AG08396 (cell line): ENCODE measurements at regions not wholly inside any gene's neighbourhood (a gene's known extent, or its start where the extent isn't known, plus 50 kb on each side); places are given as distances from the start of the nearest gene placed in this dataset.
A peak's percentile ranks its signal among the peaks of the same experiment; 100 is the strongest.

ENCODE experiments used
- DNase-seq: peaks from one replicate; pipeline ENCODE4 v3.0.0; 2012; ENCODE audit warnings: low spot score, mixed read lengths

DNA sequence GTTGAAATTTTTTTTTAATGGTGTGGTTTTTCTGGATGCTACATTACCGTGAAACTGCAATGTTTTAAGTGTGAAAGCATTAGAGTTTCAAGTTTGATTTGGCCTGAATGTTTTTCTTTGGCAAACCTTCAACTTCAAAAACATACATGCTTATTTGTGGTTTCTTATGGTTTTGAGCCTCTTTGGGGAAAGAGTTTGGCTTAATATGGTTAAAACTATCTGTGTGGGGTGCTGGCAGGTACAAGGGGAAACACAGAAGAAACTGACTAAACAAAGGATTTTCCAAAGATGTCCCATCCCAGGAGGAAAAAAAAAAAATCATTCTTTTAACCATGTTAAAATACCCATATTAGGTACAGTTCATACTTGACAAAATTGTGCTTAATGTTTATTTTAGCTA lies 121.1 kb downstream of the HGF start:
- DNase-seq: no peak

DNA sequence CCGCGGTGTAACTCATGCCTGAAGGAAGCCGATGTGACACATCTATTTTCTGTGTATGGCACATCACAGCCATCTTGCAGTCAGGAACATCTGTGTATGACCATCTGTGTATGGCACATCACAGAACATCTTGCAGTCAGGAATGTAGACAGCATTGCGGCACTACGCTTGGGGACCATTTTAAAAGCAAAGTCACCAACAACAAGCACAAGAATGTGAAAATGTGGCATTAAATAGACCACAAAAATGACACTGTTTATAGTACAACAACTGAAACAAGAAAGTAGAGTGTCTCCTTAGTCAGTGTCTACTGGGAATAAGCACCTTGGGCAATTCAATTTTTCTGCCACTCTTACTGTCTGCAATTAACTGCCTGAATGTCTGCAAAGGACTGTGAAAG lies 124.4 kb downstream of the HGF start:
- DNase-seq: no peak

GRCh38 chr7:81641873-81642272 lies 128.0 kb downstream of the HGF start:
- DNase-seq: no peak

- no peak for DNase-seq
These were observed 131.6 kb downstream of the HGF start for GRCh38 chr7:81638198-81638597.

GRCh38 chr7:81637534-81637933 lies 132.3 kb downstream of the HGF start:
- DNase-seq: no peak

- DNase-seq: no peak
These were observed 137.4 kb downstream of the HGF start for GRCh38 chr7:81632418-81632817.

DNA sequence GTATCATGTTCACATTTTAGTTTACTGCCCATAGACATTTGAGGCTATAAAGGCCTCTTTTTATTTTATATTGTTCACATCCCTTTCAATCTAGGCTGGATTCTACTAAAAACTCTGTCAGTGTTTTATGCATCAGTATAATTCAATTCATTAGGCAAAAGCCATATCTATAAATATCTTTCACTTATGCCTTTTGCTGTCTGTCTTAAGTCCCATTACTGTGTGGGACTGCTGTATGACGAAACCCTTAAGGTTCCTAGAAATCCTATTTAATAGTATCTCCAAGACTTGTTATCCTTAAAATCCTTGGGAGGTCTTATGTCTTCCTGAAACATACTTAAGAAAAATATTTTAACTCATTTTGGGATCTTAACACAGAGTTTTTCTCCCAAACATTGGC lies 139.2 kb downstream of the HGF start:
- DNase-seq: no peak

DNA sequence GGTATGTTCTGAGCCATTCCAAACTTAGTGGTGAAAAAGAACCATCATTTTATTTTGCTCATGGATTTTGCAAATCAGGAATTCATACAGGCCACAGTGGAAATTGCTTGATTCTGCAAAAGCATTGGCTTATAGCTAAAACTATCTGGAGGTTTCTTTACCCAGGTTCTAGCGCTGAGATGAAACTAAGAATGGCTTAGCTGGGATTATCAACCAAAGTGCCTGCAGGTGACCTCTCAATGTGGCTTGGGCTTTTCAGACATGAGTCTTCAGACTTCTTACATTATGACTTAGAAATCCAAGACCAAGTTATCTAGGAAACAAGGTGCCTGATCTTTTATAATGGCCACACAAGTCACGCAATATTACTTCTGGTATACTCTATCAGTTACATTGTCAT lies 140.1 kb downstream of the HGF start:
- no peak for DNase-seq

DNA sequence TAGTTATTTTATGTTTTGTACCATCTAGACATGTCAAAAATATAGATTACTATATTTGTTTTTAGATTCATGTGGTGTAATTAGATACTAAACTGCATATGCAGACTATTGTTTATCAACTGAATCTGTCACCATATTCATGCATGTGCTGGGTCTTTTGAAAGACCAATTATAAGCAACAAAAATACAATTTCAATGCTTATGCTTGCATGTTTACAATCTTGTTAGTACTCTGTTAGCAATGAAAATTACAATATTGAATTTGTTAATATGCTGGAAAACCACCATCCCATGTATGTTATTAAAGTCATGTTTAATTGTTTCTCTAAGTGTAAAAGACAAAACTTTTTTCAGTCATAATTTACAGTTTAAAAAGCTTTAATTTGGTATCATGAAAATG lies 140.9 kb downstream of the HGF start:
- DNase-seq: no peak

DNA sequence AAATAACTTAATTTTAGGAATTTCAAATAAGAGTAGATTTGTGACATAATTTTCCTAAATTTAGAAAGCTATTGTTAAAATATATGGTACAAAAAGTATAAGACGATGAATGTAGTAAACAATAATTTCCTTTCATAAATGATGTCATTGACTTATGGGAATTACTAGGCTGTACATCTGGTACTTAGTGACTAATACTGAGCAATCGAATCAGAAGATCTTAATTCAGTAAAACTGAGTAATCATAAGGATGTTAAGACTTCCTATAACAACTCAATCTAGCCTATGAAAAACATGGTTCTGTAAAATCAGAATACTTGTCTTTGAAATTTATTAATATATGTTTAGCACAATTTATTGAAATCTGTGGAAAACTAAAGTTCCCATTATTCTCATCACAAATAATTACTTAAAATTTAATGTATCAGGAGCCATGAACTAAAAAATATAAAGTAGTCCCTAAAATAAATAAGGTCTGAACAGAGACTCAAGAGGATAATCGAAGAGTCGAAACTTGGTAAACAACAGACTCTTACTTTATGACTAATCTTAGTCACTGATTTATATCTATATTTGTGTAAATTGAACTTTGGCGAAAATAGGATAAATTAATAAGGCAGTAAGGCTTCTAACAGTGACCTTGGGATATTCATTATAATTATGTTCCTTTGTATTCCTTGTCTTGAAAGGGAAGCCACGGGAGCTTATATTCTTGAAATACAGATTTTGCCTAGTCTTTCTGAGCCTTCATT lies 142.1 kb downstream of the HGF start:
- no peak for DNase-seq

DNA sequence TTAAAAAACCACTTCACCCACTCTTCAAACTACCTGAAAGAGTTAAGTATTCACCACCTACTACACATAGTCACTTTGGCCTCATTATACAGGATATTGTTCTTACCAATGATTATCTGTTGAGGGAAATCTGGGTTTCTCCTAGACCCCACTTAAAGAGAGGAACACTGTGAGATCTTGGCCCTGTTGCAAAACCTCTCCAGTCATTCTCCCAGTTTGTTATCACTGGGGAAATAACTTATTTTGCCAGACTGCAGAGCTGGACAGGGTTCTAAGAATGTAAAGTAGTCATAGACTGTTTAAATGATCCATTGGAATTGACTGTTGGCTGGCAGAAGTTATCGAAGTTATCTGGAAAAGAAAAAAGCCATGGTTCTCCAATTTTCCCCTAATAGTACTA lies 143.8 kb downstream of the HGF start:
- no peak for DNase-seq

DNA sequence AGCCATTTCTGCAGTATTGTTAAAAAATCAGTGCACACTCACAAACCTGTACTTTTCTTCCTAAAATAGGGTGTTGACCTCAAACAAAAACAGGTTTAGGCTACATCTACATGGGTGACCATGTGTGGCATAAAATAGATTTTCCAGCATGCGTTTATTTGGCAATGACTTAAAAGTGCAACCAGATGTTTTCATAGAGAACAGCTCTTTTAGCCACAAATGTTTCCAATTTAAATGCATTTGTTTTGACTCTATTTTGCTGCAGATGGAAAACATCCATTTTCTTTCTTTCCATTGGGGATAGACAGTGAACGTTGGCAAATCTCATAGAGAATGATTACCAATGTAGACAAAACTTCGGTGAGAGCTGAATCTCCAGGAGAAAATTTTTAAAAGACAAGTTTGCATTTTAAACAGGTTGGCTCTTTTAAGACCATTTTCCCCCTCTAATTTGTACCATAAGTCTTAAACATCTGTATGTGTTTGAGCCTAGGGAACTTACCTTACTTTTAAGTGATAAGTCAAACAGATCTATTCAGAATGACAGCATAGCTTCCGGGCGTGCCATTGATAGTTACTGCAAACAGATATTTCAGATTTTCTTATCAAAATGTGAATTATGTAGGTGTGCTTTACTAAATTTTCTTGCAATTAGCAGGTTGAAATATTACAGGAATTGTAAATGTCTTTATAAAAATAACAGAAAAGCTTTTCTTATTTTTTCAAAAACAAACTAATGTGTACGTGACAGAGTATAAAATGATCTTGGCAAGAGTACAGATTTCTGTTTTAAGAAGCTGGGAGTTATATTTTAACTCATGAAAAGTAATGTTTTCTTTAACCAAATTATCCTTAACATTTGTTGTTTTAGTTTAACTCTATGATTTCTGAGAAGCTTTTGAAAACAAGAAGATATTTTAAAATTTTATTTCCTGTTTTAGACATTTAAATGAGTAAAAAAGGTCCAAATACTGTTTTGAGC lies 144.9 kb downstream of the HGF start:
- no peak for DNase-seq

GRCh38 chr7:81624021-81624592 lies 145.7 kb downstream of the HGF start:
- no peak for DNase-seq

DNA sequence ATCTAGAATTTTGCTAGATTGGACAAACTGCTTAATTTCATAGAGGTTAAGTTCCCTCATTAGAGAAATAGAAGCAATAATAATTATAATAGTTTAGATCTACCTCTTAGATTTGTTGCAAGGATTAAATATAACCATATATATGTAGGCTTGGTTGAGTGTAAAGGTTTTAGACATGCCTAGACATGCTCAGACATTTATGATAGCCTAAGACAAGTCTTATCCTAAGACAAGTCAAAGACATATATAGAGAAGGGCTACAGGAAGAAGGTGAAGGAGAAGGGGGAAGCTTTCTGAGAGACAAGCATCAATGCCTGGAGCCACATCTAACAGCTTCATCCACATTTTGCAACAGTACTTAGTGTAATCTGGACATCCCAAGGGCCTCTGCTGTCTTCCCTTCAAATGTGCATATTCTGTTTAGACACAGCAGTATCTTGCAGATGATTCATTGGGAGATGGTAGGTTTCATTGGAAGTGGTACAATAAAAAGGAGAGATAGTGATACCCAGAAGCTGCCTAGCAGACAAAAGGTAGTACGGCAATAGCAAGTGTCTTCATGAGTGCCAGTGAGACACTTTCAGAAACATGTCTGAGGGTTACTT lies 146.5 kb downstream of the HGF start:
- DNase-seq: no peak

GRCh38 chr7:81621893-81622292 lies 148.0 kb downstream of the HGF start:
- DNase-seq: no peak

GRCh38 chr7:81618396-81619014 lies 151.3 kb downstream of the HGF start:
- DNase-seq: peak; percentile 46

- DNase-seq: no peak
These were observed 152.9 kb downstream of the HGF start for GRCh38 chr7:81616951-81617350.

GRCh38 chr7:81611805-81612204 lies 158.0 kb downstream of the HGF start:
- no peak for DNase-seq

GRCh38 chr7:81611040-81611439 lies 158.8 kb downstream of the HGF start:
- DNase-seq: no peak

- DNase-seq: no peak
These were observed 161.0 kb downstream of the HGF start for GRCh38 chr7:81608748-81609382.

DNA sequence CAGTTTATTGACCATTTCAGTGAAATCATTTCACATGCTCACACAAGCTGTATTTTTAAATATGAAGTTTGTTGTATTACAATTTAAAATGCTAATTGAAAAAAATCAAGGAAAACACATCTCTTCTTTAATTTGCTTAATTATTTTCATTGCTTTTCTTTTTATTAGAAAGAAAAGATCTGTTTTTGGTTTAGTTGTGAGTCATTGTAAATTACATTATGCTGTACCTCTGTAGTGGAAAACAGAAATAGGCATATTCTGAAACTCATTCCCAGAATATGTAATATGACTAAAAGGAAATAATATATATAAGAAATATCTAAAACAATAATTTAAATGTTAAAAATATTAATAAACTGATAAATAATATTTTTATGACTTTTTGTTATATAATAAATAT lies 161.9 kb downstream of the HGF start:
- DNase-seq: no peak
